Karpas-422 (cell line): ENCODE measurements at regions not wholly inside any gene's neighbourhood (a gene's known extent, or its start where the extent isn't known, plus 50 kb on each side); places are given as distances from the start of the nearest gene placed in this dataset.

Experiments
- DNase-seq: peaks from one replicate; pipeline ENCODE4 v3.0.0-alpha.2; 2015
- H2AFZ ChIP-seq: fragments of 200-600 bp; sonication (generic); 2 replicates; pipeline ENCODE4 v1.6.1; 2014; ENCODE audit warnings: antibody characterized with exemption, low read length, mixed read lengths
- H3K27ac ChIP-seq: fragments of 200-600 bp; sonication (generic); 2 replicates; pipeline ENCODE4 v1.5.1; 2014; ENCODE audit warnings: mild to moderate bottlenecking, low read length, moderate library complexity
- H3K27me3 ChIP-seq: fragments of 200-600 bp; sonication (generic); 2 replicates; pipeline ENCODE4 v1.6.1; 2014; ENCODE audit warnings: low read length, mixed read lengths
- H3K36me3 ChIP-seq: fragments of 200-600 bp; sonication (generic); 2 replicates; pipeline ENCODE4 v1.6.1; 2014; ENCODE audit warnings: low read length, mixed read lengths; ENCODE audit not compliant: insufficient read depth
- H3K4me1 ChIP-seq: fragments of 200-600 bp; sonication (generic); 2 replicates; pipeline ENCODE4 v1.6.1; 2014; ENCODE audit warnings: mild to moderate bottlenecking, low read length, mixed read lengths
- H3K4me2 ChIP-seq: fragments of 200-600 bp; sonication (generic); 2 replicates; pipeline ENCODE4 v1.6.1; 2014; ENCODE audit warnings: low read length, low read depth, mild to moderate bottlenecking; ENCODE audit not compliant: poor library complexity, severe bottlenecking
- H3K4me3 ChIP-seq: fragments of 200-600 bp; sonication (generic); 2 replicates; pipeline ENCODE4 v1.5.1; 2014; ENCODE audit warnings: mild to moderate bottlenecking, antibody characterized with exemption, low read length, mixed read lengths
- H3K79me2 ChIP-seq: fragments of 200-600 bp; sonication (generic); 2 replicates; pipeline ENCODE4 v1.6.1; 2014; ENCODE audit warnings: mild to moderate bottlenecking, low read length, mixed read lengths
- H3K9ac ChIP-seq: fragments of 200-600 bp; sonication (generic); 2 replicates; pipeline ENCODE4 v1.6.0; 2014; ENCODE audit warnings: low read length
- H3K9me2 ChIP-seq: fragments of 200-600 bp; sonication (generic), shearing (Covaris generic); replicated peaks from 2 replicates; pipeline ENCODE4 v1.6.0; 2014; ENCODE audit warnings: mild to moderate bottlenecking, low read length, moderate library complexity; ENCODE audit not compliant: insufficient read depth
- H3K9me3 ChIP-seq: fragments of 300-700, 200-600 bp; sonication (generic); 2 replicates; pipeline ENCODE4 v1.6.1; 2014; ENCODE audit warnings: low read length, mixed read lengths
- H4K20me1 ChIP-seq: fragments of 200-600 bp; sonication (generic); 2 replicates; pipeline ENCODE4 v1.6.1; 2014; ENCODE audit warnings: mild to moderate bottlenecking, antibody characterized with exemption, low read length, low read depth; ENCODE audit not compliant: insufficient read depth

DNA sequence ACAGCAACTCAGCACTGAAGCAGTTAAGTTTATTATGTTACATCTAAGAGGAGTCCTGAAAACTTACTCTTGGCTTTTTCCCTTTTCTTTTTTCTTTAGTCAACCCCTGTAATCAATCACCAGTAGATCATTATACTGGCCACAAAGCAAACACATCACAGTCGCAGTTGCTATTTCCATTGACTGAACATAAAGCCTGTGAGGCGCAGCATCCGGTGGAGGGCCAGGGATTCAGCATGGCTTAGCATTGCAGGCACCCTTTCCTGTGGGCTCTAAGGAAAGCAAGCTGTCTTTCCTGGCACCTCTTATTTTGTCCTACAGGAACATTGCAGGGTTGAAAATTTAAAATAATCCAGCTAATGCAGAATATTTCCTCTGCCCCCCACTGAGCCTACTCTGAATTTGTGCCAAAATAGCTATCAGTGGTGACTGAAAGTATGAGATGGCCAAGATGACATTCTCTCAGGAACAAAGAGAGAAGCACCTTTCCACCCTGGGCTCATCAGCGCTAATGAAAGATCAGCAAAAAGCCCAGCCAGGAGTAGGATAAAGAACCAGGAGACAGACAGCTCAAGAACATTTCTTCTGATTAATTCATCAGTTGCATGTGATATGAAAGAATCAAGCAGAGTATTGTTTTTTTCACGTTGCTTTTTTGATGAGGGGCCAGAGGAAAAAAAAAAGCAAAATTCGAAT, 85.3 kb upstream of the SULT1C3 start:
- no peak overlapping the region for H2AFZ ChIP-seq
- DNase-seq, result no peak
- H3K9ac ChIP-seq, result no peak overlapping the region
- no peaks in the 10 kb centered on the region for H4K20me1 ChIP-seq
- no peaks in the 10 kb centered on the region for H3K4me1 ChIP-seq
- no peaks in the 10 kb centered on the region for H3K9me3 ChIP-seq
- no peak overlapping the region for H3K4me3 ChIP-seq
- no peaks in the 10 kb centered on the region for H3K9me2 ChIP-seq
- no peak overlapping the region for H3K4me2 ChIP-seq
- no peaks in the 10 kb centered on the region for H3K79me2 ChIP-seq
- H3K27ac ChIP-seq, result no peak overlapping the region
- no peaks in the 10 kb centered on the region for H3K36me3 ChIP-seq
- H3K27me3 ChIP-seq, result no peaks in the 10 kb centered on the region

DNA sequence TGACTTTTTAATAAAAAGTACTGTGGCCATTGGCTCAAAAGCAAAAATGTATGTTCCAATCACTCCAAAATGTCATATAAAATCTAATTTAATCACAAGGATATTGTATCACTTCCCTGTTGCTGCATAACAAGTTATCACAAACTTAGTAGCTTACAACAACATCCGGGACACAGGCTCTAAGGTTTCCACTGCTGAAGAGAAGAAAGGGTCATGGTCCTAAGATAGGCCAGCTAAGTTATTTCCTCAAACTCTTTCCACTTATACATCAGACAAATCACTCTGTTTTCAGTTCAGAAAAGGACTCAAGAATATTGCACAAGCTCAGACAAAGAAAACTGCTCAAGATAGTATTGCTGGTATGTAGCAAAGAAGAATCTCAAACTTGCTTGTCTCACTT, 78.5 kb upstream of the SULT1C3 start:
- Histone ChIP-seq H3K27me3 (no peaks in the 10 kb centered on the region; the same call in 1 of the 2 replicates), H3K27ac (no peak overlapping the region), H3K4me3 (no peak overlapping the region), H3K9me3 (no peaks in the 10 kb centered on the region), H3K36me3 (no peaks in the 10 kb centered on the region), H3K79me2 (no peaks in the 10 kb centered on the region), H3K9me2 (no peaks in the 10 kb centered on the region), H3K9ac (no peak overlapping the region), H3K4me1 (no peaks in the 10 kb centered on the region), H2AFZ (no peak overlapping the region), H4K20me1 (no peaks in the 10 kb centered on the region), H3K4me2 (no peak overlapping the region)
- DNase-seq, result no peak

DNA sequence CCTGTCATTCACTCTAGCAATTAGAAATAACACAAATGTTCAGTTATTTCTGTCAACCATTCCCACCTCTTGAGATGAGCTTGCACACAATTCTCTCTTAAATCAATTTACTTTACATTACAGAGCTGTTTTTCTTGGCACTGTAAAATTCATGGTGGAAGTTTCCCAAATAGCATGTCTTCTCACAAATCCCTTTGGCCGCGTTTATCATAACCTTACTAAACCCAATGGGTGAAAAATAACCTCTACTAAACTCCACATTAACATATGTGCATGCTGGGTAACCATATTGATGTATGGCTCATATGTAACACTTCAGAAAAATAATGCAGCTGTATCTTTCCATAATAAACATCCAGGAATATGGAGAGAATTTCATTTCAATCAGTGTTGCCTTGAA, 75.5 kb upstream of the SULT1C3 start:
- Histone ChIP-seq H3K9ac (no peak overlapping the region), H3K4me2 (no peak overlapping the region), H3K79me2 (no peaks in the 10 kb centered on the region), H3K4me3 (no peak overlapping the region), H3K36me3 (no peaks in the 10 kb centered on the region), H3K27me3 (no peaks in the 10 kb centered on the region; the same call in 1 of the 2 replicates), H4K20me1 (no peaks in the 10 kb centered on the region), H3K9me2 (no peaks in the 10 kb centered on the region), H3K4me1 (no peaks in the 10 kb centered on the region), H3K9me3 (no peaks in the 10 kb centered on the region), H2AFZ (no peak overlapping the region), H3K27ac (no peak overlapping the region)
- no peak for DNase-seq

DNA sequence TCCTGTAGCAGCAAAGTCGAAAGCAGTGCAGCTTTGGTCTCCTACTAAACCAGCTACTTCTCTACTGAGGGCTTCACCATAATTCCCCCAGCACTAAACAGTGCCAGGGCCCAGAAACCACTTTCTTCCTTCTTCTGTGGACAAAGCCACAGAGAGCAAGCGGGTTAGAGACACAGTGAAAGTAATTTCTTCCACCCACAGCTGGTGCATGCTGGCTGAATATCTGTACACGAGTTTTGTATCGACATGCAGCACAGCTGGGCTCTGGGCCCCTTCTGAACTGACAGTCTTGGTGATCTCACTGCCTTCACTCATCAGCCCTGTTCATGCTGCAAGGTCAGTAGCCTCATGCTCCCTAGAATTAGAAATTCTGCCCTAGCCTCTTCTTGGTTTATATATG, 74.0 kb upstream of the SULT1C3 start:
- Histone ChIP-seq H3K27me3 (no peaks in the 10 kb centered on the region; the same call in 1 of the 2 replicates), H3K4me1 (no peaks in the 10 kb centered on the region), H3K4me3 (no peak overlapping the region)

DNA sequence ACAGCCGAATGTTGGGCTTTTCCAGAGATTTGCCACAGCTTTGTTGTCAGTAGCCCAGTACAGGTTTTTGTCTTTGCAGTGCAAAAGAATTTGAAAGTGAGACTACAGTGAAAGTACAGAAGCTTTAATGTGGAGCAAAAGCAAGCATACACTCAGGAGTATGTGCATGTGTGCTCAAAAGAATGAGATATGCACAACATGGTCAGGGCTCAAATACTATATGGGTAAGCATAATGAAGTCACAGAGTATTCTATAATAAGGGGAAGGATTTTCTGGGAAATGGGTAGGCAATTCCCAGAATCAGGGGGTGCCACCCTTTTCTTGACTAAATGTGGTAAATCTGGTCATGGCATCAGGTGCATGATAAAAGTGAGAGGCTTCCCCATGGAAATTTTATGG, 72.1 kb upstream of the SULT1C3 start:
- Histone ChIP-seq H3K9ac (no peak overlapping the region), H3K4me3 (no peak overlapping the region), H3K27me3 (no peaks in the 10 kb centered on the region; the same call in 1 of the 2 replicates), H4K20me1 (no peaks in the 10 kb centered on the region), H3K79me2 (no peaks in the 10 kb centered on the region), H3K36me3 (no peaks in the 10 kb centered on the region), H3K4me2 (no peak overlapping the region), H3K4me1 (no peaks in the 10 kb centered on the region), H3K9me2 (no peaks in the 10 kb centered on the region), H2AFZ (no peak overlapping the region), H3K27ac (no peak overlapping the region), H3K9me3 (no peaks in the 10 kb centered on the region)
- no peak for DNase-seq

More for the DNA sequence above, 74.0 kb upstream of the SULT1C3 start:
- no peak overlapping the region for H3K27ac ChIP-seq
- no peak for DNase-seq
- no peak overlapping the region for H2AFZ ChIP-seq
- H4K20me1 ChIP-seq, result no peaks in the 10 kb centered on the region
- H3K9ac ChIP-seq, result no peak overlapping the region
- H3K36me3 ChIP-seq, result no peaks in the 10 kb centered on the region
- no peaks in the 10 kb centered on the region for H3K79me2 ChIP-seq
- no peak overlapping the region for H3K4me2 ChIP-seq
- no peaks in the 10 kb centered on the region for H3K9me3 ChIP-seq
- H3K9me2 ChIP-seq, result no peaks in the 10 kb centered on the region

DNA sequence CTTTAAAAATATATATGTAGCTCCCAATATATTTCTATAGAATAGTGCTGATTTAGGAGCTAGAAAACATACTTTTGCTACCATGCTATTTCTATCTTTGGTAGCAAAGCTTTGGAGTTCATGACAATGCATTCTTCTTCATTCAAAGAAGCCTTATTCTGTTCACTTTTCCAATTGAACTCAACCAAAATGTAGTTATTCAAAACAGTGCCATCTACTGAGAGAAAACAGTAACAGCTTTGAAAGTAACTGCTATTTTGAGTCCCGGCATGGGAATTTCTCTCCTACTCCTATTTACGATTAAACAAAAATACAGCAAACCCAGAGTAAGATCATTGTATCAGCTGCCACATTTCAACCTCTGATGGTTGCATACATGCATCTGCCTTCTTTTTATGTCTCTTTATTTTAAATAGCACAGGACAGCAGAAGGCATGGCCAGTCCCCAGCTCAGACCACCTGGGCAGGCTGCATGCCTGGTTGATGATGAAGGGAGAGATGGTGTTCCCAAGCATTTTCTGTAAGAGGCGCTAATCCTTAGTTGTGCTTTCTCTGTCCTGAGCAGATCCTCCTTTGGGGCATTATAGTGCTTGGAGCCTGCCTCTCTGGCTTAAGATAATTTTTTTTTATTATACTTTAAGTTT, 69.7 kb upstream of the SULT1C3 start:
- no peaks in the 10 kb centered on the region for H3K9me2 ChIP-seq
- no peaks in the 10 kb centered on the region for H3K36me3 ChIP-seq
- H3K4me1 ChIP-seq, result no peaks in the 10 kb centered on the region
- H4K20me1 ChIP-seq, result no peaks in the 10 kb centered on the region
- H2AFZ ChIP-seq, result no peak overlapping the region
- no peak overlapping the region for H3K4me2 ChIP-seq
- peak; percentile 58 for DNase-seq
- H3K27ac ChIP-seq, result no peak overlapping the region
- no peaks in the 10 kb centered on the region for H3K27me3 ChIP-seq
- H3K4me3 ChIP-seq, result no peak overlapping the region
- H3K9me3 ChIP-seq, result no peaks in the 10 kb centered on the region
- no peaks in the 10 kb centered on the region for H3K79me2 ChIP-seq
- no peak overlapping the region for H3K9ac ChIP-seq

DNA sequence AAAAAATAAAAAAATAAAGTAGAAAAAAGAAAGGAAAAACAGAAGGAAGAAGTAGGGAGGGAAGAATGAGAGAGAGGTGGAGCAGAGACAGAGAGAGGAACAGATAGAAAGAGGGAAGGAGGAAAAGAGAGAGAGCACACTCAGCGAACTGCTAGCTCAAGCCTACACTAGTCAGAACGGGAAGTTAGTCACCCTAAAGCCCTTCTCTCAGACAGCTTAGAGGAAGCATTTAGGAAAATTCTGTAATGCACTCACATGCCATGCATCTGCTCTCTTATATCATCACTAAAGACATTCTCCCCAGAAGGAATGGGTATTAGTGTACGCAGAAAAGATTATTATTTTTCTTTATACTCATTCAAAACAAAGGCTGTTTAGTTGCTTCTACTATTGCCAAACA, 68.1 kb upstream of the SULT1C3 start:
- no peak overlapping the region for H3K27ac ChIP-seq
- no peak for DNase-seq
- H3K36me3 ChIP-seq, result no peaks in the 10 kb centered on the region
- no peaks in the 10 kb centered on the region for H3K4me1 ChIP-seq
- no peaks in the 10 kb centered on the region for H3K79me2 ChIP-seq
- no peaks in the 10 kb centered on the region for H3K9me2 ChIP-seq
- no peak overlapping the region for H3K4me3 ChIP-seq
- no peak overlapping the region for H3K4me2 ChIP-seq
- no peaks in the 10 kb centered on the region for H4K20me1 ChIP-seq
- no peaks in the 10 kb centered on the region for H3K9me3 ChIP-seq
- no peak overlapping the region for H3K9ac ChIP-seq
- no peak overlapping the region for H2AFZ ChIP-seq
- no peaks in the 10 kb centered on the region for H3K27me3 ChIP-seq

DNA sequence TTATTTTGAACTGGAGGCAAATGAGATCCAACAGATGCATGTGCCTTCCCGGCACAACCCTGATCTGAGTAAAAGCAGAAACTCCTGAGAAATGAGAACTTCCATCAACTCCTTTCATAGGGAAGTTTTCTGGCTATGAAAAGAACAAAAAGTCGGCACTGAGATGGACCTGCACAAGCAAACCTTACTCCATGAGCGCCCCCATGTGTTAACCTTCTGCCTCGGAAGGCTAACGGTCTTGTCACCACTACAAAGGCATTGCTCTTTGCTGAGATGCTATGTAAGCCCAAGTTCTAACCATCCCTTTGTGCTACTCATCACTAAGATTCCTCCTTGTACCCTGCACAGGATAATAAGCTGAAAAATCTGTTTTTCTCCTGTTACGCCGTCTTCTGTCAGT, 57.3 kb upstream of the SULT1C3 start:
- H3K4me1 ChIP-seq, result no peaks in the 10 kb centered on the region

More for the DNA sequence above, 57.3 kb upstream of the SULT1C3 start:
- no peaks in the 10 kb centered on the region for H3K79me2 ChIP-seq
- H3K9ac ChIP-seq, result no peak overlapping the region
- H4K20me1 ChIP-seq, result no peaks in the 10 kb centered on the region
- no peaks in the 10 kb centered on the region for H3K36me3 ChIP-seq
- H3K4me3 ChIP-seq, result no peak overlapping the region
- no peaks in the 10 kb centered on the region for H3K9me3 ChIP-seq
- H2AFZ ChIP-seq, result no peak overlapping the region
- H3K27me3 ChIP-seq, result no peaks in the 10 kb centered on the region
- H3K9me2 ChIP-seq, result no peaks in the 10 kb centered on the region
- H3K27ac ChIP-seq, result no peak overlapping the region
- peak; percentile 74 for DNase-seq
- H3K4me2 ChIP-seq, result no peak overlapping the region
